Dendritic cell treated with granulocyte-macrophage colony-stimulating factor and Interleukin-4, amounts not matched to agents 40 ng/mL and 50 ng/mL, for 4 days (primary cell): ENCODE measurements at regions not wholly inside any gene's neighbourhood (a gene's known extent, or its start where the extent isn't known, plus 50 kb on each side); places are given as distances from the start of the nearest gene placed in this dataset.

Experiments
- H3K27ac Mint-ChIP-seq: one replicate; pipeline ENCODE4 v1.8.0; 2022; ENCODE audit warnings: mild to moderate bottlenecking, mixed read lengths
- H3K27me3 Mint-ChIP-seq: one replicate; pipeline ENCODE4 v1.8.0; 2022; ENCODE audit warnings: mild to moderate bottlenecking, mixed read lengths
- H3K36me3 Mint-ChIP-seq: one replicate; pipeline ENCODE4 v1.8.0; 2022; ENCODE audit warnings: low read depth, mixed read lengths
- H3K4me1 Mint-ChIP-seq: one replicate; pipeline ENCODE4 v1.8.0; 2022; ENCODE audit warnings: low read depth, mixed read lengths
- H3K4me3 Mint-ChIP-seq: one replicate; pipeline ENCODE4 v1.8.0; 2022; ENCODE audit warnings: mild to moderate bottlenecking, moderate library complexity, mixed read lengths
- H3K9me3 Mint-ChIP-seq: one replicate; pipeline ENCODE4 v1.8.0; 2022; ENCODE audit warnings: mixed read lengths
- intact Hi-C: fragments of 100-400 bp; cut with micrococcal nuclease; formaldehyde crosslinking; loops from one replicate; pipeline ENCODE4 v1.15.0; 2022

DNA sequence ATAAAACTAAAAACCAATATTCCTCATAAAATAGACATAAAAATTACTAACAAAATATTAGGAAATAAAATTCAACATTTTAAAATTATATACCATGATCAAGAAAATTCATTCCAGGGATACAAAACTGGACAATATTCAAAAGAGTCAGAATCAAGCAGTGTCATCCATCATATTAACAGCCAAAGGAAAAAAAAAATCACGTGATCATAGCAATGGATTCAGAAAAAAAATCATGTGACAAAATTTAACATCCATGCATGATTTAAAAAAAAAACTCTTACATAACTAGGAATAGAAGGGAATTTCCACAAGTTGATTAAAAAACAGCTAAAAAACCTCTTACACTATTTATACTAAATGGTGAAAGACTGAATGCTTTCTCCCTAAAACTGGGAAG, 95.3 kb upstream of the USP47 start:
- intact Hi-C loops, result no loop called here

DNA sequence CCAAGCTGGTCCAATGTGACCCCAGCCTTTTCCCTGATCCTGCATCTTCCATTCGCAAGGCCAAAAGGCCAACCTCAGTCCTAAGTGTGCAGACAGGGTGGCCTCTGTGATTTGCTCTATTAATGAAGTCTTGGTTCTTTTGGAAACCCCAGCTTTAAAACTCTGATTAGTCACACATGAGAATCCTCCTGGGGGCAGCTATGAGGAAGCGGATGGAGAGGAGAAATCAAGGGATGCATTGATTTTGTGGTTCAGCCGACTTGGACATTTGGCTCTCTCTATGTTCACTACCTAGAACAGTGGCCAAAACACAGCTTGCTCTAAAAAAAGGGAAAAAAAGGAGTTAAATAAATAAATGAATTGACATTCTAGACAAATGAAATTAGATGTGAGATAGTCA, 98.6 kb upstream of the USP47 start:
- no peak overlapping the region for H3K4me3 Mint-ChIP-seq
- no peak overlapping the region for H3K27ac Mint-ChIP-seq
- no peaks in the 10 kb centered on the region for H3K36me3 Mint-ChIP-seq
- no peaks in the 10 kb centered on the region for H3K4me1 Mint-ChIP-seq
- intact Hi-C loops, result no loop called here
- no peaks in the 10 kb centered on the region for H3K9me3 Mint-ChIP-seq
- H3K27me3 Mint-ChIP-seq, result peaks cover 33% of the 10 kb centered on the region

More for the DNA sequence above, 95.3 kb upstream of the USP47 start:
- Mint-ChIP-seq H3K27me3 (peaks cover 27% of the 10 kb centered on the region), H3K9me3 (no peaks in the 10 kb centered on the region), H3K36me3 (no peaks in the 10 kb centered on the region), H3K4me1 (no peaks in the 10 kb centered on the region), H3K27ac (no peak overlapping the region), H3K4me3 (no peak overlapping the region)

DNA sequence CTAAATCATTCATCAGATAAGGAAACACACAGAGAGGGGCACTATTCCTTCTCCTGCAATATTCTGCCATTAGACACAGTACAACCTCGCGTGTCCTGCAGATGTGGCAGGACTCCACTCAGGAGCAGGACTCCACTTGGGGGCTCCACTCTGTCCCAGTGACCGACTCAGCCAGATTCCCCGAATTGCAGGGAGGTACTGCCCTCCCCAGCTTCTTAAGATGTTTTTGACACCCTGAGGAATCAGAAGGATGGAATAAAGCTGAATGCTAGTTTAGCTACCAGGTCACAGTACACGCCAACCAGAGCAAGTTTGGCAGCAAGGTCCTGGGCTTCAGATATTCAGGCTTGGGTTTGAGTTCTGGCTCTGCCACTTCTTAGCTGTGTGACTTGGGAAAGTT, 99.3 kb upstream of the USP47 start:
- H3K9me3 Mint-ChIP-seq, result no peaks in the 10 kb centered on the region
- no peaks in the 10 kb centered on the region for H3K4me1 Mint-ChIP-seq
- no peak overlapping the region for H3K27ac Mint-ChIP-seq

DNA sequence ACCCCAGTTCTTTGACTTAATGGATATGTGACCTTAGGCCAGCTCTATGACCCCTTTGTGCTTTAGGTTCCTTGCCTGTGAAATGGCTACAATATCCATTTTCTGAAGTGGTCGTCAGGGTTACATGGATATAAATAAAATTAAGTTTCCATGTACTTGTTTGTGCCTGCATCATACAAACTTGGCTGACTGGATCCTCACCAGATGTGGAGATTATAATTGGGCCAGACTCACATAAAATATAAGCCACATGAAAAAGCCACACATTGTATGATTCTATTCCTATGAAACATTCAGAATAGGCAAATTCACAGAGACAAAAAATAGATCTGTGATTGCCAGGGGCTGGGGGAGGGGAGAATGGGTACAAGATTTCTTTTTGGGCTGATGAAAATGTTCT, 100.9 kb upstream of the USP47 start:
- no peak overlapping the region for H3K27ac Mint-ChIP-seq
- no peaks in the 10 kb centered on the region for H3K4me1 Mint-ChIP-seq
- intact Hi-C loops, result no loop called here
- H3K9me3 Mint-ChIP-seq, result no peaks in the 10 kb centered on the region
- H3K4me3 Mint-ChIP-seq, result no peak overlapping the region
- peaks cover 32% of the 10 kb centered on the region for H3K27me3 Mint-ChIP-seq
- no peaks in the 10 kb centered on the region for H3K36me3 Mint-ChIP-seq

More for the DNA sequence above, 99.3 kb upstream of the USP47 start:
- Mint-ChIP-seq H3K4me3 (no peak overlapping the region), H3K27me3 (peaks cover 34% of the 10 kb centered on the region), H3K36me3 (no peaks in the 10 kb centered on the region)
- intact Hi-C loops, result no loop called here

DNA sequence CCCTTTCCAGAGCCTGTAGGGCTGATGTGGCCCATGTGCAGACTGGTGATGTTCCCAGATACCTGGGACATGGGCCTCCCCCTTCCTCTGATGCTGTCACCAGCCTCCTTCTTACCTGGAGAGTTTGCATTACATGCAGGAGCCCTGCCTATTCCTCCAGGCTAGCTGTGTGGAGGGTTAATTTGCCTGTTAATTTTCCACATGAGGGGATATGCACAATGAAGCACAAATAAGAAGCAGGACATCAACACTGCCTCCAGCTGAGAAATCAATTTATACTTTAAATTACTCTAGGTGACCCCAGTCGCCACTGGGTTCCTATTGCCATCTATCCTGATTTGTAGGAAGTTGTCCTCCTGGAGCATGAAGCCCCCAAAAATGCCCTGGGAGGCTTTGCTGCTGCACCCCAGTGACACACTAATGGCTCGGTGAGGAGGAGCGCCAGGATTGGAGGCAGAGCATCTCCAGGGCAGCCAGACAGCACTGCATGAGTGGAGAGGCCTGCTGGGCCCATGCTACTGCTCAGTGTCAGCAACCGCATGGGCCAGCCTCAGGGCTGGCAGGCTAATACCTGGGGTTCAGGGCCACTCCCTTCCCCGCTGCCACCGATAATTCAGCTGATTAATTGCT, 101.6 kb upstream of the USP47 start:
- Mint-ChIP-seq H3K27me3 (peaks cover 29% of the 10 kb centered on the region), H3K4me1 (no peaks in the 10 kb centered on the region), H3K27ac (no peak overlapping the region), H3K4me3 (no peak overlapping the region), H3K36me3 (no peaks in the 10 kb centered on the region), H3K9me3 (no peaks in the 10 kb centered on the region)
- intact Hi-C loops, result no loop called here

DNA sequence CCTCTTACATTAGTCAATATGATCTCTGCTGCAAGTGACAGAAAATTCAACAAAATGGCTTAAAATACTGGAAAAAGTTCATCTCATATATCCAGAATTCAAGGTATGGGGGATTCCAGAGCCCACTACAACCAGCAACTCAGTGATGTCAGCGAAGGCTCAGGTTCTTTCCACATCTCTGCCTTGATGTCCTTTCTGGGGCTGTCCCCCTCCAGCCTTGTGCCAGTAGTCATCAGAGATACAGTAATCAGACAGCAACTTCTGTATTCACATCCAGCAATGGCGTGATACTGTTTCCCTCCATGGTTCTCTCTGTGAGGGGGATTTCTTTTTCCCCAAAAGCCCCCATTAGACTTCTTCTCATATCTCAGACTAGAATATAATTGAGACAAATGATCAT, 103.4 kb upstream of the USP47 start:
- no peaks in the 10 kb centered on the region for H3K36me3 Mint-ChIP-seq
- intact Hi-C loops, result no loop called here
- H3K4me1 Mint-ChIP-seq, result peaks cover 9% of the 10 kb centered on the region
- H3K4me3 Mint-ChIP-seq, result no peak overlapping the region
- no peaks in the 10 kb centered on the region for H3K9me3 Mint-ChIP-seq
- no peak overlapping the region for H3K27ac Mint-ChIP-seq
- peaks cover 29% of the 10 kb centered on the region for H3K27me3 Mint-ChIP-seq

DNA sequence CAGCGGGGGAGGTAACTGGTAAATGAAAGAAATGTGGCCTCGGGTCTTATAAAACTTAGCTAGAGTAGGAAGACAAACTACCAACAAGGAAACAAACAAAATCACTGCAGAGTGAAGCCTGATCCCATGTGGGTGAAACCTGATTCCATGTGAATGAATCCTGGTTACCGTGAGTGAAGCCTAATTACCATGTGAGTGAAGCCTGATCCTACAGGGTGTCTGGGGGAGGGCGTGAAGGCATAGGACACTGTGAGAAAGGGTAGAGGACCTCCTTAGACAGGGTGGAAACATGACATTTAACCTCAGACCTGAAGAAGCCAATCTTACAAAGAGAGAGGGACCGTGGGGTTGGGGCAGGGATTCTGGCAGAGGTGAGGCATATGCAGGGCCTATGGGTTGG, 106.2 kb upstream of the USP47 start:
- no peak overlapping the region for H3K4me3 Mint-ChIP-seq
- intact Hi-C loops, result no loop called here
- no peaks in the 10 kb centered on the region for H3K36me3 Mint-ChIP-seq
- H3K4me1 Mint-ChIP-seq, result peaks cover 17% of the 10 kb centered on the region
- no peaks in the 10 kb centered on the region for H3K9me3 Mint-ChIP-seq
- H3K27ac Mint-ChIP-seq, result no peak overlapping the region
- peaks cover 26% of the 10 kb centered on the region for H3K27me3 Mint-ChIP-seq

DNA sequence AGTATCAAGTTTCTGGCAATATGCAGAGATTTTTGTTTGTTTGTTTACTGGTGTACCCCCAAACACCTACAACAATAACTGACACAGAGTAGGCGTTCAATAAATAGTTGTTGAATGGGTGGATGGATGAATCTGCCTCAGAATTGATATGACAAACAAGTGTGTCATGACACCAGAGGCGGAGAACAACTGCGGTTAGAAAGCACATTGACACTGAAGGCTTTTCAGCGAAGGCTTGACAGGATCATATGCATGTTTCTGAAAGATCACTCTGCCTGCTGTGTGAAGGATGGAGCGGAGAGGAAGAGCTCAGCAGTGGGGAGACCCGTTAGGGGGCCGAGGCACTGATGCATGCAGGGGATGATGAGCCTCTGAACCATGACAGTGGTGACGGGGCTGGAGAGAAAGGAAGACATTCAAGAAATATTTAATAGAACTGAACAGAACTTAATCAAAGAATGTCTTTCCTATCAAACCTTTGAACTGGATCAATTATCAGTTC, 108.5 kb upstream of the USP47 start:
- intact Hi-C loops, result no loop called here
- Mint-ChIP-seq H3K4me1 (peaks cover 17% of the 10 kb centered on the region), H3K9me3 (no peaks in the 10 kb centered on the region)

DNA sequence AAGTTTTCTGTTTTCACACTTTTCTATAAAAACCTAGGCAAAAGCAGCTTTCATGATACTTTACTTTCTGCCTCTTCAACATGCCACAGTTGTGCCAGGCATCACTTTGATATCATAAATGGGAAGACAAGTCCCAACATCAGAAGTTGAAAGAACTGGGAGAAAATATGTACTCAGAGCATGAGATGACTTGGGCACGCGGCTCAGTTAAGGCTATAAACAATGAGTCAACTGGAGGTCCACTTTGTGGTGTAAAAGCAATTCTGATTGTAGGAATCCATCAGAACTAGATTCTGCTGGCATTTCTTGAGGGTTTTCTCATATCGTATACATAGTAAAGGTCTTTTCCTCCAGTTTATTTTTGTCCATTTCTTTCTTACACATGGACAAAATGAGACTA, 109.7 kb upstream of the USP47 start:
- peaks cover 17% of the 10 kb centered on the region for H3K4me1 Mint-ChIP-seq
- intact Hi-C loops, result no loop called here
- no peaks in the 10 kb centered on the region for H3K9me3 Mint-ChIP-seq
- H3K27me3 Mint-ChIP-seq, result peaks cover 23% of the 10 kb centered on the region
- H3K27ac Mint-ChIP-seq, result no peak overlapping the region
- H3K4me3 Mint-ChIP-seq, result no peak overlapping the region
- H3K36me3 Mint-ChIP-seq, result no peaks in the 10 kb centered on the region

More for the DNA sequence above, 108.5 kb upstream of the USP47 start:
- Mint-ChIP-seq H3K4me3 (no peak overlapping the region), H3K27ac (no peak overlapping the region), H3K27me3 (peaks cover 23% of the 10 kb centered on the region), H3K36me3 (no peaks in the 10 kb centered on the region)

DNA sequence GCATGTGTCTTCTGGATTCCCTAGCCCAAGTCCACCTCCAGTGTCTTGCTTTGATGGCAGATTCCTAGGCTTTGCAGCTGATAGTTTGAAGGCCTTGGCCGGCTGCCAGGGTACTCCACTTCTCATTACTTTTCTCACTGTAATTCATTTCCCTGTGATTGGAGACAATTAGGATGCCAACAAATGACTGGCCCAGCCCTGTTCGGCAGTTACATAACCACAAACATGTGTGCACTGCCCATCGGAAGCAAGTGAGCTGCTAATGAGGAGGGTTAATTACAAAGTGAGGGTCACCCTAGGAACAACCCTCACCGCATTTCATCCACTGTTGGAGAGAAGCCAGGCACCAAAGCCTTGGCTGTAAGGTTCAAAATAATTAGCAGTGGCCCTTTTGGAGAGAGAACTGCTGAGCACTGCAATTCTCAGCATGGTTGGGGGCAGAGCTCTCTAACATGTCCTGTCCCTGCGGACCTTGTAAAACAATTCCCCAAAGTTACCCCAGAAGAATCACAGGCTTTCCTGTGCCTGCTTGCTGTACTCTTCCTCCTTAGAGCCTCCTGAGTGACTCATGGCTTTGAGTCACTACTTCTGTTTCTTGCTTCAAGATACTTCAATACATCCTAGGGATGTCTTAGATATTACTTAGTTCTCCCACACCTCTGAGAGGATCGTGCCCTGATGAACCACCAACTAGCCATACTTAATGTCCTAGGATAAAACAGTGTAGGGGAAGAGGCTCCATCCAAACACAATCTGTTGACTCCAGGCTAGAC, 109.7 kb upstream of the GALNT18 start:
- H3K27me3 Mint-ChIP-seq, result peaks cover 23% of the 10 kb centered on the region
- no peaks in the 10 kb centered on the region for H3K36me3 Mint-ChIP-seq
- intact Hi-C loops, result no loop called here
- no peak overlapping the region for H3K4me3 Mint-ChIP-seq
- no peak overlapping the region for H3K27ac Mint-ChIP-seq
- no peaks in the 10 kb centered on the region for H3K9me3 Mint-ChIP-seq
- H3K4me1 Mint-ChIP-seq, result peaks cover 17% of the 10 kb centered on the region

DNA sequence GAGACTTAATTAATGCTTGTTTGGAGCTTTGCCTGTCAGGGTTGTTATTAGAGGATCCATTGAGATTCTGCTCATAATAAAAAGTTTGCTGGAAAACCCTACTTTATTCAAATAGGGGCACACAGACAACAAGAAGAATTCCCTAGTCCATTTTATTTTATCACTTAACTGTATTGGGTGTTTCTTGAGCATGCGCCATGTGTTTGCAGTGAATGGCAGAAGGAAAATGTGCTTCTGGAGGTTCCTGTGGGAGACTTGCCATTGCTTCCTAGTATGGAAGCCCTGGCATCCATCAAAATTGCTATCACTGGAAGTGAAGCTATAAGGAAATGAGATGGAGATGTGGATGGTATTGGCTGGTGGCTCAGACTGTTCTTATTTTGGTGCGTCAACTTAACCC, 106.6 kb upstream of the GALNT18 start:
- Mint-ChIP-seq H3K27me3 (peaks cover 16% of the 10 kb centered on the region), H3K36me3 (no peaks in the 10 kb centered on the region), H3K4me3 (no peak overlapping the region)

DNA sequence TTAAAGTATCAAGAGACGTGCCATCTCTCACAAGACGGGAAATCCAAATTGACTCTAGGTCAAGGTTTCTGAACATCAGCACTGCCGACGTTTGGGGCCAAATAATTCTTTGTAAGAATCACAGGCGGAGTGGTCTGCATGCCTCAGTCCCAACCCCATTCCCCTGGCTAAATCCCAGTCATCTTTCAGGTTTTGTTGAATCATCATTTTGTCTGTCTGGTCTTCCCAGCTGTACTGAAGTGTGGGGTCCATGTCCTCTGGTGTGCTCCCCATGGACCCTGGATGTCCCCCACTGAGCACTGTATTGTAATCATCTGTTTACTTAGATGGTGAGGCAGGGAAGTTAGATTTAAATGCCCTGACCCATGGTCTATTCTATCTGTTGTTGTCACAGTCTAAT, 103.6 kb upstream of the GALNT18 start:
- peaks cover 13% of the 10 kb centered on the region for H3K27me3 Mint-ChIP-seq
- H3K27ac Mint-ChIP-seq, result no peak overlapping the region
- intact Hi-C loops, result no loop called here
- no peak overlapping the region for H3K4me3 Mint-ChIP-seq
- peaks cover 8% of the 10 kb centered on the region for H3K9me3 Mint-ChIP-seq
- no peaks in the 10 kb centered on the region for H3K36me3 Mint-ChIP-seq
- no peaks in the 10 kb centered on the region for H3K4me1 Mint-ChIP-seq

More for the DNA sequence above, 106.6 kb upstream of the GALNT18 start:
- no peaks in the 10 kb centered on the region for H3K9me3 Mint-ChIP-seq
- intact Hi-C loops, result no loop called here
- H3K27ac Mint-ChIP-seq, result no peak overlapping the region
- H3K4me1 Mint-ChIP-seq, result peaks cover 8% of the 10 kb centered on the region

DNA sequence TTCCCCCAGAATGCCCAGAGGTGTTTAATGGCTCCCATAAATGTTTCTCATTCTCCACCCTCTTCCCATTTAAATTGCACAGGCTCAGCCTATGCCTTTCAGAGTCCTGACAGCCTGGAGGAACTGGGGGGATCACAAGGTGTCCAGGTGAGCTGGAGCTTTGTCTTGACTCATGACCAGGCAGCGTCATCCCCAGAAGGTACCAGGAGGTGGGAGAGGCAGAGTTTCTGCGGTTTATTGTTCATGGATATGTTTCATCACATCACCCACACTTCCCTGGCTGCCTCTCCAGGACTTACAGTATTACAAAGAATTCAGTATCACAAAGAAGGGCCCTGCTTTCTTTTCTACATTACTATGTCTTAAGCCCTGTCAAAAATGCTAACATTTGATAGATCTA, 103.2 kb upstream of the GALNT18 start:
- Mint-ChIP-seq H3K9me3 (peaks cover 8% of the 10 kb centered on the region), H3K4me3 (no peak overlapping the region), H3K36me3 (no peaks in the 10 kb centered on the region), H3K27me3 (peaks cover 12% of the 10 kb centered on the region), H3K27ac (no peak overlapping the region), H3K4me1 (no peaks in the 10 kb centered on the region)
- intact Hi-C loops, result no loop called here

DNA sequence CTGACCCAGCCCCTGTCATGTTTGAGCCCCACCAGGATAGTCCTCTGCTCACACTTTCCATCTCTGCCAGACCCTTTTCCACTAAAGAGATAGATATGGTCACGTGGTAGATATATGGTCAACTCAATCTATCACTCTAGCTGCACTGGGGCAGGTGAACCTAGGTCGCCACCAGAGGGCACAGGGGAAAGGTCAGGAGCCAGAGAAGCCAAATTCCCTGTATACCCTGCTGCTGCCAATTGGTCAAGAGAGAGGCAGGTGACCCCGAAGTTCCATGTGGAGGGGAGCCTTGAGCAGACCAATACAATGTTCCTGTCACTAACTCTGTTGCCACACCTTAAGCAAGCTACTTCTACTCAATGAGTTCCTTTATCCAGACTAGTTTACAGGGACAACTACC, 101.1 kb upstream of the GALNT18 start:
- Mint-ChIP-seq H3K27ac (no peak overlapping the region), H3K4me3 (no peak overlapping the region), H3K27me3 (peaks cover 6% of the 10 kb centered on the region), H3K9me3 (peaks cover 8% of the 10 kb centered on the region), H3K4me1 (no peaks in the 10 kb centered on the region), H3K36me3 (no peaks in the 10 kb centered on the region)
- intact Hi-C loops, result no loop called here
